ENCODE measurements at regions not wholly inside any gene's neighbourhood (a gene's known extent, or its start where the extent isn't known, plus 50 kb on each side); places are given as distances from the start of the nearest gene placed in this dataset.

- TF ChIP-seq CEBPB (IDR thresholded peaks at IDR 0.05; ENCODE audit: low read depth, low read length): no peak
- no peak for TF ChIP-seq USF2 (IDR thresholded peaks at IDR 0.05; ENCODE audit: low read depth, low read length)
- TF ChIP-seq POLR2A (IDR thresholded peaks at IDR 0.05; ENCODE audit: low read depth, low read length): no peak
- TF ChIP-seq CTCF (conservative IDR thresholded peaks at IDR 0.05; ENCODE audit: low read depth, low read length): no peak
- TF ChIP-seq MAFK (IDR thresholded peaks at IDR 0.05; ENCODE audit: low read depth, low read length): no peak
- TF ChIP-seq RAD21 (IDR thresholded peaks at IDR 0.05; ENCODE audit: low read length): no peak
- TF ChIP-seq RFX5 (IDR thresholded peaks at IDR 0.05; ENCODE audit: low read depth, low read length): no peak
- no peak for TF ChIP-seq RCOR1 (IDR thresholded peaks at IDR 0.05; ENCODE audit: insufficient replicate concordance, low read length)
- no peak for TF ChIP-seq CHD1 (IDR thresholded peaks at IDR 0.05; ENCODE audit: low read depth, low read length)
- no peak for TF ChIP-seq BHLHE40 (IDR thresholded peaks at IDR 0.05; ENCODE audit: low read depth, low read length)
Observed at GRCh38 chr1:31514117-31514516, 62.2 kb upstream of the TINAGL1 start.
